Activated CD4-positive, alpha-beta T cell treated with anti-CD3 and anti-CD28 coated beads, Interleukin-2, amount 50 U/mL, for 1 hour (primary cell): ENCODE measurements at regions not wholly inside any gene's neighbourhood (a gene's known extent, or its start where the extent isn't known, plus 50 kb on each side); places are given as distances from the start of the nearest gene placed in this dataset.
"Not testable (repeated sequence)": the region's sequence is repeated elsewhere in the genome, so short reads cannot be mapped to it uniquely, and the experiment has no call there.

Experiments used
- DNase-seq: peaks from one replicate; pipeline ENCODE4 v3.0.0-alpha.2; 2020

DNA sequence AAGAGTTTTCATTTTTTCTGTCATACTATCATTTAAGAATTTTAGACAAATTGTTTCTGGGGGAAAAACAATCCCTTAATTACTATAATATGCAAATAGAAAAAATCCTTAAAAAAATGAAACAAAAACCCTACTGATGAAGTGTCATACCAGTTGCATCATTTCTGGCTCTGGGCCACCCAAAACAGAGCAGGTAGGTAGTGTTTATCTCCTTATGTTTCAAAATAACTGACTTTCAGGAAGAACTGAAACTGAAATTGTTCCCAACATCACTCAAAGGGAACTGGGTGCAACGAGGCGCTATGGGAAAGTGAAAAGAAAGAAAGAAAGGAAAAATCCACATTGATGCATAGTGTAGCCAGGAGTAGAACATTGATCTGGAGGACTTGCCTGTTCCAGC lies 653.1 kb upstream of the SOX9 start:
- no peak for DNase-seq

DNA sequence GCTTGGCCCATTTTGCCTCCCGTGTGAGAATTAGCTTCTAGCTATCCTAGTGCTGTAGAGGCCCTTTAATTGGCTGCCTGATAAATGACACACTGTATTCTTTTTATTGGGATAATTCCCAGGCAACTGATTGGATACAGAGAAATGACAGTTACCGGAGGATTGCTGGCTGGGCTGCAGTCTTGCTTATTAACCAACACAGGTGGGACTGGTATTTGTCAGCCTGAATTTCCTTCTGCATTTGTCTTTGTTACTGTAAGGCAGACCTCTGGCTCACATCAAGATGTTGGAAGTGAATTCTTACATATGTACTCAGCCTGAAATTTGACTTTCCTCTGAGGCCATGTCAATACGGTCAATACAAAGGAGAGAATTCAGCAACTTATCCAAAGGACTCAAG lies 650.8 kb upstream of the SOX9 start:
- no peak for DNase-seq

DNA sequence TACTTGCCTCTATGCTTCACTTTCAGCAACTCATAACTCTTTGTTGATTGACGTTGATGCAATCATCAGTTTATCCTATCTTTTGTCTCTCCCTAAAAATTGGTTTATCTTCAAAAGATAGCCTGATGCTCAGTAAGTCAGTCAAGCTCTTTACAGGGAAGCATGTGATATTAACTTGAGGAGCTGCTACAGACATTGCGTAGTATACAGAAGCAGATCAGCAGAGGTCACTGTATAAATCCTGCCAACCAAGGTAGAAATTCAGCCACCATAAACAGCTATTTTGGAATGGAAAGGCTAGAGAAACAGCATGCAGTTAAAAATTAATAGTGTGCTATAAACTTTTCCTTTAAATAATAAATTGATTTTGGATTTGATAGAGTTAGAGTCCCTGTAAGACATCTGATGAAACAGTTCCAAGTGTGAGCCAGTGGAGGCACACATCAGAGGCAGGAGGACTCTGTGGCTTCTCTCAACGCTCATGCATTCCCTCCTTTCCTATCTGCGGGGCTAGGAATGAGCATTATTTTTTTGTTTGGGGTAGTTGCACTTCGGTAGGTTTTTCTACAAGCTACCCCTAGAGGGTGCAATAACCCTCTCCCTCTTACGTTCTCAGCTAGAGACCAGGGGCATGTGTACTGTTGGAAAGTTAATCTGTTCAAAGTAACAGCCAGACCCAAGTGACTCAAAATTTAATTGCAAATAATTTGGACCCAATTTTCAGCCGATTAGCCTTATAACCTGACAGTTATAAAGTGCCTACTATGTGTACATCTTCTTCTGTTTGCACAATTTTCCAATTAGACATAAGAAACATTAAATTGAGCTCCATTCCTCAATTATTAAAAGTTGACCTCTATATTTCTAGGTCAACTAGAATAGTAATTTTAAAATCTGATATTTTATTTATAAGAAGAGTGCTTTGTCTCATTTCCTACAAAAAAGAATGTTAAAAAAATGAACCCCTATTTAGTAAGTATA lies 647.7 kb upstream of the SOX9 start:
- no peak for DNase-seq

- no peak for DNase-seq
Observed at GRCh38 chr17:71477356-71477755, 643.5 kb upstream of the SOX9 start.

DNA sequence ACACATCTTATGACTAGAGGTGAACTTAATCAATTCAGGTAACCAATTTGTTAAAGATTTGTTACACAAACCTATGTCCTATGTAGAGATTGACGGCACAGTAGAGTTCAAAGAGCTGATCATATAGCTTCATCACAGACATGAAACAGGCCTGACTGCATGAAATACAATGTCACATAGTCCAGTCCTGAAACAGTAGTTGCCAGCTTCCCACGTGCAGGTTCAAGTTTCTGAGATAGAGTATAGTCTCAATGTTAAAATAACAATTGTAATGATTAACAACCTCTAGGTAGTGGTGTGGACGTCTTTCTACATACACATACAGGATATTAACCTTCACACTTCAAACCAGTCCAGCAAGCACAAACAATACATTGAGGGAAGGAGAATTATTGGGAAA lies 640.7 kb upstream of the SOX9 start:
- no peak for DNase-seq

- DNase-seq = no peak
Observed at GRCh38 chr17:71482625-71483024, 638.2 kb upstream of the SOX9 start.

GRCh38 chr17:71484546-71484945 lies 636.3 kb upstream of the SOX9 start:
- no peak for DNase-seq

- DNase-seq = no peak
Observed at GRCh38 chr17:71485426-71485825, 635.4 kb upstream of the SOX9 start.

DNA sequence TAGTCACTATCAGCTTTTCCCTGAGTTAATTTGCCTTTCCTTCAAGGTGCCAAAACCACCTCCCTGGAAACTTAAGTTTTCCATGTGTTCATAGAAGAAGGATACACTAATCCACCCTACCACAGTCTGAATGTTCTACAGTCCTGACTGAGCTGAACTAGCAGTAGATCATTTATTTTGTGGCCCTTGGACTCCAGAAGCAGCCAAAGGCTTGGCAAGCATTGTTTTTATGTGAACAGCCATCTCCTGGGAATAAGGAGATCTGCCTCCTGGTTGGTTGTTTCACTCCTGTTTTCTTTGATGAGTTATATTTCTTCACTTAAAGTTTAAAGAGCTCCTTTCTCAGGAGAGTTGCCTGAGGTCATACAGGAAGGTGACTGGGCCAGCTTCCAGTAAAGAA lies 634.6 kb upstream of the SOX9 start:
- no peak for DNase-seq

- no peak for DNase-seq
Observed at GRCh38 chr17:71488851-71489250, 632.0 kb upstream of the SOX9 start.

DNA sequence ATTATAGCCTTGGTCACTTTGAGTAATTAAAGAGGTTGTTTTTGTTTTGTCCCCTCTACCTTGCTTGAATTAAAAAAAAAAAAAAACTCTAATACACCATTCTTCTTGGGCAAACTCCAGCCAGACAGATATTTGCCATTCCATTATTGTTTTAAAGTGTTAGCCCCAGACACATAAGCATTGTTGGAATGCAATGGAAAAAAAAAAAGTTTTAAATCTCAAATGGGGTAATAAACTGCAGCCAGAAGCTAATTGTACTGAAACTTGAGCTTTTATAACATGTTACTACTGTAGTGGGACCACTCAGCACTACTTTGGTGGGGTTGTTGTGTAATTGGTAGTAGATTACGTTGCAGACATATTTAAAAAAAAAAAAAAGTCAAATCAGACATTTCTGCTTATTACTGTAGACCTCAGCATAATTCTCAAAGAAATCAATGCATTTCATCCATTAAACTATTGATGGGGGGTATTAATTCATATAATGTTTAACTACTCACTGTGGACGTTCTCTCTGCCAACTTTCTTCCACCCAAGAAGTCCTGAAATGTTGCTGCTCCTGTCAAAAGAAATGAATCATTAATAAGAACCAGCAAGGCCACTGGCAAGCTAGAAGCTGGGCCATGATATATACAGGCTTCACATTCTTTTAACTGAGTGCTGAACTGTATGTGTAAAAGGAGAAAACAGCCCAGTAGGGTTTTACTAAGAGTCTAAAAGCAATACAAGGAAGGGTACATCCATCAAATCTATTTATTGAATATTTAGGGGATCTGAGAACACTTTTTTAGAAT lies 626.6 kb upstream of the SOX9 start:
- no peak for DNase-seq

GRCh38 chr17:71495420-71495819 lies 625.4 kb upstream of the SOX9 start:
- no peak for DNase-seq

- DNase-seq = no peak
Observed at GRCh38 chr17:71496552-71496951, 624.3 kb upstream of the SOX9 start.

- DNase-seq = no peak
Observed at GRCh38 chr17:71500761-71501555, 619.9 kb upstream of the SOX9 start.

DNA sequence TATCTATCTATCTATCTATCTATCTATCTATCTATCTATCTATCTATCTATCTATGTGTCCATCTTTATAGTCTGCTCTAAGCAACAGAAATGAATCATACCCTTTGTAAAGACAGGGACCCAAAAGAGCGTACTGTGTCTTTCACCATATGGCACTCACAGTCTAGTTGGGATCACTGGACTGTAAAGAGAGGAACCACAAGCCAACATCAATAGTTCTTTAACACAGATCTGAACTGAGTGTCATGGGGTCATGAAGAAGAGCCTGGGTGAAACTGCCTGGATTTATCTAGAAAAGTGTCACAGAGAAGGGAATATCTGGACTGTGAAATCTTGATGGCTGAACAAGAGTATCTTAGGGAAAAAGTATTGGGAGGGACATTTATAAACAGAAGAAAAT lies 619.1 kb upstream of the SOX9 start:
- no peak for DNase-seq

DNA sequence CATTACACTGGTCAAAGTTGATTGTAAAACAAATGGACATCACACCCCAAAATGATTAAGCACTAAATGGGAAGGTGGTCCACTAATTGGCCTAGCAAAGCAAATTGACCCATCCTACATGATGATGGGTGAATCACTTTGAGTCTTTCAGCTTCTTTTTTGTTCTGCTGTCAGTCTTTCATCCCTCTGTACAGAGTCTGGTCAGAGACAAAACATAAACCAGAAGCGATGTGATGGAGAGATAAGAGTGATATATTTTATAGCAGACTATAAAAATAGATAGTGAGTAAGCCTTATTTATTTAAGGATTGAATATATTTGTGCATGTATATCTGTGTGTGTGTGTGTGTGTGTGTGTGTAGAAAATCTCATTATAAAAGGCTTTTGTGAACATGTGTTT lies 618.4 kb upstream of the SOX9 start:
- no peak for DNase-seq

GRCh38 chr17:71503710-71504465 lies 616.9 kb upstream of the SOX9 start:
- no peak for DNase-seq

DNA sequence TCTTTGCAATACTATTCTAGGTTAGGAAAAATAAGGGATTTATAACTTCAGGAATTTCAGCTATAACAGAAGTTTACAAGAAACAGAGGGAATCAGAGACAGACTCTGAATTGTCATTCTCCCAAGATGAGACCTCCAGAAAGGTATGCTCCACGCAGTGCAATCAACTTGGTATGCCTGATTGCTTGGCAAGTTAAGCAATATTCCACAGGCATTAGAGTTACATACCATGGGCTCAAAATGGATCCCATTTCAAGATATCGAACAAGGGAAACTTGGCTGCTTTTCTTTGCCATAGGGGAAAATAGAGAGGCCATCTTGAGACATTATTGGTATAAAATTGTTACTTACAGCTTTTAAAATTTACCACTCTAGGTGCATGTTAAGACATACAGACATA lies 615.6 kb upstream of the SOX9 start:
- DNase-seq = no peak

- no peak for DNase-seq
Observed at GRCh38 chr17:71505981-71506380, 614.8 kb upstream of the SOX9 start.

DNA sequence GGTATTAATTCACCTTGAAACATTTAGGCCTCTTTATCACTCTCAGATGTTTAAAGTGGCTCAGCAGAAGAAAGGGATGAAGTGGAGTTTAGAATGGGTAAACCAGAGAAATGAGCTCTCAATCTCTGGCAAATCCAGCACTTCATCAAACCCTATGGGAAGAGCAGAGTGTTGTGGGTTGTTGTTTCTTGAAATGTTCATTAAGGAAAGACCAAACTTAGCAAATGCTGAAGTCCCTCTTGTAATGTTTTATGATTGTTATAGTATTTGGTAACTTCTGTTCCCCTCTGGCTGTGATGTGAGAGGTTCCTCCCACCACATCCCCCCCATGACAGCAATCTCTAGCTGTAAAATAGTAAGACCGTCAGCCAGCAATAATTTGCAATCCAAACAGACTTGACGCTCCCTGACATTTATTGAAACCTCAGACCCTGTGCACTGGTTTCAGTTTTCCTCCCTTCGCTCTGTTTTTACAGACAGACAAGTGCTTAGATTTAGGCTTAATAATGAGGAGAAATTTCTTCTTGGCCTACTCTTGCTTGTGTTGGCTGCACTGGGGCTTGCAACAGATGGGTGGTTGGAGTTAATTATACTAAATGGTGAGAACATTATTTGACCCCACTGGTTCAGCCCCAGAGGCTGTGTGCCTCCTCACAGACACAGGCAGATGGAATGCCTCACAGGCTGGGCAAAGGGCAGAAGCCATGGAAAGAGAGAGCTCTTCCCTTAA lies 609.4 kb upstream of the SOX9 start:
- no peak for DNase-seq

DNA sequence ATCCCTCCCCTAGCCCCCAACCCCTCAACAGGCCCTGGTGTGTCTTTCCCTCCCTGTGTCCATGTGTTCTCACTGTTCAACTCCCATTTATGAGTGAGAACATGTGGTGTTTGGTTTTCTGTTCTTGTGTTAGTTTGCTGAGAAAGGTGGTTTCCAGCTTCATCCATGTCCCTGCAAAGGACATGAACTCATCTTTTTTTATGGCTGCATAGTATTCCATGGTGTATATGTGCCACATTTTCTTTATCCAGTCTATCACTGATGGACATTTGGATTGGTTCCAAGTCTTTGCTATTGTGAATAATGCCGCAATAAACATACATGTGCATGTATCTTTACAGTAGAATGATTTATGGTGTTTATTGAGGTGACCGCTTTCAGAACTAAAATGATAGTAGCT lies 607.1 kb upstream of the SOX9 start:
- DNase-seq = not testable (repeated sequence)

DNA sequence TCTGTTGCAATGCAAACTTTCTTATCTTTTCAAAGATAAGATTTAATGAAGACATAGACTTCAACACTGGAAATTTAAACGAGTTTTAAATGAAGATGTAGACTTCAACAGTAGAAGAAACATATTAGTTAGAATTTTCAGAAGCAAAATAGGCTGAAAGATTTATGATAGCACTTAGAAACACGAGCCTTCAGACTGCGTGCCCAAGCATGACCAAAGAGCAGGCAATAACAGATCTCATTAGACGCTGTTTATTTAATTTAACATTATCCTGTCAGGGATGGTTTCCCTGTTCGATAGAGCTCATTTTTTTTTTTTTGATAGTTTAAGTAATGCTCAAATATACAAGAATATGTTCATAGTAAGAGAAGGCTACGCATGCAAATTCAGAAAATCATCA lies 604.7 kb upstream of the SOX9 start:
- DNase-seq = no peak
